GM19043 (cell line): ENCODE measurements at regions not wholly inside any gene's neighbourhood (a gene's known extent, or its start where the extent isn't known, plus 50 kb on each side); places are given as distances from the start of the nearest gene placed in this dataset.
"Not testable (repeated sequence)": the region's sequence is repeated elsewhere in the genome, so short reads cannot be mapped to it uniquely, and the experiment has no call there.

Experiments
- ATAC-seq: cut with Tn5 transposase; IDR thresholded peaks from one replicate; pipeline ENCODE4 v1.9.1; 2021; ENCODE audit warnings: low read depth; ENCODE audit not compliant: unreplicated experiment

- ATAC-seq, result no peak
Measured at GRCh38 chr9:6160579-6160978, 55.0 kb upstream of the IL33 start.

DNA sequence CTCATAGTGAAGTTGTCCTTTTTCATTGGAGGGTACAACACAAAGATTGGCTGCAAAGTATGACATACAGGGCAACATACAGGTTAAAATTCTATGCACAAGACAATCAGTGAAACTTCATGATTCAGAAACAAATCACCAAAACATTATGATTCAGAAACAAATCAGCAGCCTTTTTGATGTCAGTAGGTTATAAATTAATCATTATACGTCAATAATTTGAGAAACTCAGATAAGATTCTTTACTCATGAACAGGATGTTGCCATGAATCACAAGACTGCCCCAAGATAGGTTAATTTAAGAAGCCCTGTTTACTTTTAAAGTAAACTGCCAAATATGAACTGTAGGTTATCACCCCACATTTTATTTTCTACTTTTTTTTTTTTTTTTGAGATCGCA, 62.2 kb upstream of the IL33 start:
- no peak for ATAC-seq

DNA sequence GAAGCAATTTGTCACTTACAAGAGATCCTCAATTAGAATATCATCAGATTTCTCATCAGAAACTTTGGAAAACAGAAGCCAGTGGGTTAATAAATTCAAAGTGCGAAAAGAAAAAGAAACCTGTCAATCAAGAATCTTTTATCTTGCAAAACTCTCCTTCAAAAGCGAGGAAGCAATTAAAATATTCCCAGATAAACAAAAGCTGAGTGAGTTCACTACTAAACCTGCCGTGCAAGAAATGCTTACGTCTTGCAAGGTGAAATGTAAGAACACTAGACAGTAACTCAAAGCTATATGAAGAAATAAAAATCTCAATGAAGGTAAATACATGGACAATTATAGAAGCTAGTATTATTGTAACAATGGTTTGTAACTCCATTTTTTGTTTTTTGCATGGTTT, 62.8 kb upstream of the IL33 start:
- ATAC-seq, result no peak

DNA sequence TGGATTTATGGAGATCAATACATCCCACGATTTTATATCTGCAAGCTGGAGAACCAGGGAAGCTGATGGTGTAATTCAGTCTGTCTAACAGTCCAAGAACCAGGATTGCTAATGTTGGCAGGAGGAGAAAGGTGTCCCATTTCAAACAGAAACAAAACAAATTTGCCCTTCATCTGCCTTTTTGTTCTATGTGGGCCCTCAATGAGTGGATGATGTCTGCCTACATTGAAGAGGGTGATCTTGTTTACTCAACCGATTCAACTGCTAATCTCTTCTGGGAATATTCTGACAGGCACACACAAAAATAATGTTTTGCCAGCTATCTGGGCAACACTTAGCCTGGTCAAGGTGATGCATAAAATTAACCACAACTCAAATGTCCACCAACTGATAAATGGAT, 65.1 kb upstream of the IL33 start:
- ATAC-seq, result no peak

DNA sequence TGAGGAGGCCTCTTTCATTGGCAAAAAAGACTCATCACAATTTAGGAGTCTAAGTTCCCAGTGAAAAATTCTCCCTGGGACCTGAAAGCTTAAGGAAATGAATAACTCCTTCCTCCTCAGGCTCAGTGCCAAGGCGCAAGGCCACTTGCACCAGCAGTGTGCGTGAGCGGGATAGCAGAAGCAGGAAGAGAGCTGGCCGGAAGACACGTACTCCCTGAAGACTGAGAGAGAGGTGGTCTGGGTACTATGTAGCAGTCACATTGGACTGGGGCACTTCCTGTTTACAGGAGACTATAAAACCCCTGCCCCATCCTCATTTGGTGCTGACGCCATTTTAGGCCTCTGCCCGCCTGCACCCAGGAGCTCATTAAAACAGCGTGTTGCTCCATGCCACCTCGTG, 66.3 kb upstream of the IL33 start:
- ATAC-seq, result no peak

DNA sequence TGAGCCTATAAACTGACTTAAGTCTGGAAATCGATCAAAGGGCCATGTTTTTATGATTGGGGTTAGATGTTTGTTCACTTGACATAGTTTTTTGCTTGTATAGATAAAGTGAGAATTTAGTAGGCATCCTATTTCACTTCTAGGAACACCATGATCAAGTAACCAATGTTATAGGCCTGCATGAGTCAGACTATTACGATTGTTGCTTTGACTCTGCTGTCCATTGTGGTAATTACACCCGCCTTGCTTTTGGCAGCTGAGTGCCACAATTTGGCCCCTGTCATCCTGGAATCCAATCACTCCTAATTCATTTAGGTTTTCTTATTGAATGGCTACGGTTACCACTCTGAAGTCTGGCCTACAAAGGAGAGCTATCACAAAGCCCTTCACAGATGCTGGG, 67.8 kb upstream of the IL33 start:
- ATAC-seq, result no peak

- ATAC-seq, result no peak
Measured at GRCh38 chr9:6144947-6145346, 70.7 kb upstream of the IL33 start.

DNA sequence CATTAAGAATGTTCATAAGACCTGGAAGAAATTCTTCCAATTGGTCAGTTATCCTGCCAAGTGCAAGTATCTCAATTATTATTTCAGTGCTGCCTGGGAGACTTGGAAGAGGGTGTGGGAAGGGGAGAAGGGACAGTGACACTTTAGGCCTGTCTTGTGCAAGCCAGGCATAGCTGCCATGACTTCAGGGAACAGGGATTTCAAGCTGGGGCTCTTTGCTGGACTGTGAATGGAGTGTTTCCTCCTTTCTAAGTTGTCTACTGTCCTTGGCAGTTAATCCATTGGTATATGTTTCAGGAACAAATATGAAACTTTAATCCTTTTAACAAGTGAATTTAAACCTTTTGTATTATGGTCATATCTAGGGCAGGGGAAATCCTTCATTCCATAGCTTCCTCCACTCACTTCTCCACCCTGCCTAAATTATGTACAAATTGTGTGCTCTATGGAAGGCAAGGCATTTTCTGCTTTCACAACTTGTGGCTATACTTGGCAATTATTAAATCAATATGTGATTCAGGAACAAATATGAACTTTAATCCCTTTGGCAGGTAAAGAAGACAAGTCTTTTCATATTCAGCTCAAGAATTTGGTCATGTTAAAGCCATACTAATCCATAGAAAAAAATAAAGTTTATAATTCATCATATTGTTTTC, 72.7 kb upstream of the IL33 start:
- no peak for ATAC-seq

DNA sequence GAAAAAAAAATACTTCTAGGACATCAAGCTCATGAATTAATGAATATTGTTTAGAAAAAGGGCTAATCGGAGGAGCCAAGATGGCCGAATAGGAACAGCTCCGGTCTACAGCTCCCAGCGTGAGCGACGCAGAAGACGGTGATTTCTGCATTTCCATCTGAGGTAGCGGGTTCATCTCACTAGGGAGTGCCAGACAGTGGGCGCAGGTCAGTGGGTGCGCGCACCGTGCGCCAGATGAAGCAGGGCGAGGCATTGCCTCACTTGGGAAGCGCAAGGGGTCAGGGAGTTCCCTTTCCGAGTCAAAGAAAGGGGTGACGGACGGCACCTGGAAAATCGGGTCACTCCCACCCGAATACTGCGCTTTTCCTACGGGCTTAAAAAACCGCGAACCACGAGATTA, 79.8 kb upstream of the IL33 start:
- not testable (repeated sequence) for ATAC-seq

GRCh38 chr9:6134661-6135180, 80.9 kb upstream of the IL33 start:
- no peak for ATAC-seq

DNA sequence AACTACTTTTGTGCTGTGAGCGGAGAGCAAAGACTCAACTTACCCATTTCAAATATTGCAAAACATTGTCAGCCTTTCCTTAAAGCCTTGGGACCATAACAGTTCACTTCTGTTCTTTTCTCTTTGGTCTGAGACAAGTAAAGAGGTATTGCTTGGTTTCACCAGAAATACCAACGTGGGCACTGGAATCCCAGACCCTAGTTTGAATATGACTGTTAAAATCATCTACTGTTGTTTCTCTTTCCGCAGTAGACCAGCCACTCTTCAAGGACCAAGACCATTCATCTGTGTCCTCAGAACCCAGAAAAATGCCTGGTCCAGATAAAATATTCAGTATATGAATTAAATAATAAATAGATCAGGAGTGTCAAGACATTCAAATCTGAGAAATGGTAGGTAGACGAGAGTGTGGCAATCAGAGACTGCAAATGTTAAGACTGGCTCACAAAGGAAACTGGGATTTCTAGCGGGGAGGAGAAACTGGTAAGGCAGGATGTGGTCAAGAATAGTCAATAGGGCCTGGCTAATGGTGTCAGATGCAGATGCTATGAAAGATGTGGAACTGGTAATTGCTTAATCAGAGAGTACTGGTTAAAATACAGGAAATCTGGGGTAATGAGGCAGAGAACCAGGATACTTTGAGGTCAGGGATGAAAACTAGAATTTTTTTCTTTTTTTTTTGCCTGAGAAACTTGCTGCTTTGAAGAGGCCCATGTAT, 82.1 kb upstream of the IL33 start:
- peak; percentile 84 for ATAC-seq

DNA sequence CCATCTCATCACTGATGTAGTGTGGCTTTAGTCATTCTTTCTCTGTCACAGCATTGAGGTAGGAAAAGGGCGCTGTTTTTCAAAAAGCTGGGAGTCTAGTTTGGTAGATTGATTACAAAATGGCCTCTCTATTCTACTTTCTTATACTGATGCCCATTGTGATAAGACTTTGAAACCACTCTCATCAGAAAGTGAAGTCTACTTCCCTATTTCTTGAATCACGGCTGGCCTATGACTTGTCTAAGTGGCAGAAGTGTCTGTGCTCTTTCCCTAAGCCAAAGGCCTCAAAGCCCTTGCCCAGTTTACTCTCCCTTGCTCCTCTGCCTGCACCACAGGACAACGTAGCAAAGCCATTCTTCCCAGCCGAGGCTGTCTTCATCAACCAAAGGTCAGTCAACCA, 83.0 kb upstream of the IL33 start:
- ATAC-seq, result no peak

DNA sequence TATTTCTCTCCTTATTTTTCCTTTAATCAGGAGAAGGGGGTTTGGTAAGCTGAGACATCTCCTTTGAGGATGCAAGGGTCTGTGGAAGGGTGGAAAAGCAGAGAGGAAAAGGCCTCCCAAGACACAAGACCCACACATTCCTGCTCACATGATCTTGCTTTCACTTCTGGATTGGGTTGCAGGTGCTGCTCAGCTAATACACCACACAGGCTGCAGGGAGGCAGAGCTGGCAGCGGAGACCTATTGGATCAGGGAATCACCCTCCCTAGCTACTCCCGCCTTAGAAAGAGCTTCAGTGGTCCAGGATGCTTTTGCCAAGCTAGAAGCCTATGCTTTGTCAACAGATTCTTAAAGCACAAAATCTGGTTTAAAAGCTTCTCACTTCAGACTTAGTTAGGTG, 87.6 kb upstream of the IL33 start:
- no peak for ATAC-seq

DNA sequence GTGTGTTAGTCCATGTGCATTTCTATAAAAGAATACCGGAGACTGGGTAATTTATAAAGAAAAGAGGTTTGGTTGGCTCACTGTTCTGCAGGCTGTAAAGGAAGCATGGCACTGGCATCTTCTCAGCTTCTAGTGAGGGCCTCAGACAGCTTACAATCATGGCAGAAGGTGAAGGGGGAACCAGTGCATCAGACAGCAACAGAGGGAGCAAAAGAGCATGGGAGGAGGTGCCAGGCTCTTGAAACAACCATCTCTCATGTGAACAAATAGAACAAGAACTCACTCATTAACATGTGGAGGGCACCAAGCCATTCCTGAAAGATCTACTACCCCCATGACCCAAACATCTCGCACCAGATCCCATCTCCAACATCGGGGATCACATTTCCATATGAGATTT, 89.2 kb upstream of the IL33 start:
- no peak for ATAC-seq

DNA sequence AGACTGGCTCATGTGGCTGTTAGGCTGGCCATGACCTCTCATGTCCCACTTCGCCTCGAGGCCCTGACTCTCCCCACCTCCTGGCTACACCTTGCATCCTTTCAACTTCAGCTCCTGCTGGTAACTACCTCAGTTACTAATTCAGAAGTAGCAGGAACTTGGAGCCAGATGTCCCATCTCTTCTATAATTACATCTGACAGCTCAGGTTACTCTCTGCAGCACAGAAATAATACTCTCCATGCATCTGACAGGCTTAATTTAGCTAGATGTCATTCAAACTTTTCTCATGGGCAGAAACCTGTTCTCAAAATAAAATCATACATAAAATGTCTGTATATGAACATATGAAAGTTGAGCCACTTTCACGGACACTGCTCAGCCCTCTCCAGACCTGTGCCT, 92.2 kb upstream of the IL33 start:
- ATAC-seq, result no peak

GRCh38 chr9:6121707-6122106, 93.9 kb upstream of the IL33 start:
- ATAC-seq, result no peak

GRCh38 chr9:6114424-6114823, 99.0 kb upstream of the RANBP6 start:
- no peak for ATAC-seq

DNA sequence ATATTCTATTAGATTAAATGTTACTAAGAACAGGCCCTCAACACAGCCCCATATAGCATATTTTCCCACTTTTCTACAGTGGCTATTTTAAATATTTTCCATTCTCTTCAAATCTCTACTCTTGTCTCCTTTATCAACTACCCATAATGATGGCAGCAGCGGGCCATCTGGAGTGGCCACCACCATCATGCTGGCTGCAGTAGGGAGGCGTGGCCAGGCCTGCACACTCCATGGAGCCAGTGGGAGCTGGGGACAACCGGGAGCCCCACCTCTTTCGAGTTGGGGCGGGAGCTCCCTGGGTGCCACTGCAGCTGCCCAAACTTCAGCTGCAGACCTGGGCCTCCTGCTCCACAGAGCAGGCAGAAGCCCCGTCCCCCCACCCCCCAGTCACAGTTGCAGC, 98.4 kb upstream of the RANBP6 start:
- no peak for ATAC-seq

GRCh38 chr9:6113312-6113711, 97.9 kb upstream of the RANBP6 start:
- no peak for ATAC-seq

DNA sequence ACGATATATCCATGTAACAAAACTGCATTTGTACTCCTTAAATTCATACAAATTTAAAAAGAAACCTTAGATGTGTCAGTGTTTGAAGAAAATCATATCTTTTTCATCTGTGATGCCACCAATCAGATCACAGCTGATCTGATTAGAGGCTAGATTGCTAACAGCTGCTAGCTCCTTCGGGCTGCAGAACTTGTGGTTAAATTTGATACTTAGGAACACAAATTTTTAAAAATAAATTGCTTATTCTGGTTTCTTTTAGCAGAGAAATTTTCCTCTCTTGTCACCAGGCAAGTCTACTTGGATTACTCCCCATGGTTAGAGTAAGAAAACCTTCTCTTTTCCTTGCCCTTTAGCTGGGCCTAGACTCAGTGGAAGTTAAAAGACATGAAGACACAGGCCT, 94.6 kb upstream of the RANBP6 start:
- no peak for ATAC-seq

DNA sequence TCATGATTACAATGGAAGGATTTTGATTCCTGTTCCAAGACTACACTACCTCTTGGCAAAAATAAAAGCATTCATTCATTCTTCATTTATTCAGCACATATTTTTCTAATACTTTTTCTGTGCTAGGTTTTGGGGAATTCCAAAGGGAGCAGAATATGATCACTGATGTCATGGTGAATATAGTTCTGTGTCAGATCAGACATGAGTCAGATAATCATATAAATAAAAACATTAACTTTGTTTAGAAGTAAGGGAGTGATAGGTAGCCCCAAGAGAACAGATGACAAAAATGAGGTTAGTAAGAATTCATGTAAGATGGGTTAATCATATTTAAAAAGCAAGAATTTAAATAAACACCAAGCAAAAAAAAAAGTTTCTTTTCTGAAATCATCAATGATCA, 94.1 kb upstream of the RANBP6 start:
- no peak for ATAC-seq

GRCh38 chr9:6106711-6107339, 91.4 kb upstream of the RANBP6 start:
- ATAC-seq, result no peak
